ENCODE measurements at regions not wholly inside any gene's neighbourhood (a gene's known extent, or its start where the extent isn't known, plus 50 kb on each side); places are given as distances from the start of the nearest gene placed in this dataset.

DNA sequence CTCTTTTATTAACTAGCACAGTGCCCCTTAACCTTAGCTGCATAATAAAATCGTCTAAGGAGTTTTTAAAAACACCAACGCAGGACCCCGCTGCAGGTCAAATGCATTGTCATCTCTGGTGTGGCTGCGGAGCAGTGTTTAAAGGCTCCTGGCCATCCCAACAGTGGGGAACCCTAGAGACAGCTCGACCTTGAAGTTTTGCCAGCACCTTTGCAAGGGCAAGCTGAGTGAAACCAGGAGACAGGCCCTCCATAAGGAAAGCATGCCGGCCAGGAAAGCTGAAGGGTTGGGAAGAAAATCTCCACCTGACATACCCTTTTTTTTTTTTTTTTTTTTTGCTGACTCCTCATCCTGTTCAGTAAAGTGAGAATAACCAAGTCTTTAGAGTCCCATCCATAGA lies 349.0 kb downstream of the CMPK2 start:
- TF ChIP-seq POLR2A (IDR thresholded peaks at IDR 0.05; ENCODE audit: control extremely low read depth in 1 of 2, low read depth in 2 of 2, low read length in 2 of 2) (no peak), GABPA (IDR thresholded peaks at IDR 0.05; ENCODE audit: borderline replicate concordance, insufficient read depth, low read length) (no peak), JUN (IDR thresholded peaks at IDR 0.05; ENCODE audit: low read depth, low read length) (no peak), RAD21 (IDR thresholded peaks at IDR 0.05 in 1 of 2, conservative IDR thresholded peaks at IDR 0.05 in 1 of 2; ENCODE audit: low read depth in 2 of 2, low read length in 2 of 2) (no peak), SRF (IDR thresholded peaks at IDR 0.05; ENCODE audit: low read depth, low read length) (no peak)

All from H1 (cell line).